HCT116 (cell line): ENCODE measurements at regions not wholly inside any gene's neighbourhood (a gene's known extent, or its start where the extent isn't known, plus 50 kb on each side); places are given as distances from the start of the nearest gene placed in this dataset.

Experiments
- ATAC-seq: fragments of 200-7000 bp; cut with Tn5 transposase; 2 replicates; pipeline ENCODE4 v1.9.1; 2020; ENCODE audit warnings: mild to moderate bottlenecking, moderate library complexity
- BruUV-seq: library from RNA; stranded (reverse); fragments of 400-500 nt; replicated peaks from 2 replicates; lab custom pipeline; 2021; lab: Mats Ljungman, UMichigan
- CTCF ChIA-PET: fragments of 300-600 bp; sonication (Branson Sonifier 250); formaldehyde crosslinking; loops from one replicate; lab custom pipeline; 2021; ENCODE audit warnings: antibody characterized with exemption; lab: Charles Lee
- POLR2A ChIA-PET: fragments of 300-600, 350-600 bp; sonication (Branson Sonifier 250); formaldehyde crosslinking; loops from one replicate; lab custom pipeline; 2021; ENCODE audit warnings: antibody characterized with exemption; lab: Charles Lee
- RAD21 ChIA-PET, 2 experiments: fragments of 300-600 bp; sonication (Branson Sonifier 250); formaldehyde crosslinking; loops; one replicate each; lab custom pipeline; 2023; ENCODE audit warnings: low total read pairs in 2 of 2; ENCODE audit not compliant: uncharacterized antibody in 2 of 2, unreplicated experiment in 2 of 2, low non-redundant PET in 1 of 2; lab: Charles Lee
- DNase-seq: peaks from one replicate; pipeline ENCODE4 v3.0.0-alpha.2; 2010; ENCODE audit warnings: low read depth, low spot score
- H2AFZ ChIP-seq: fragments of 200-600 bp; shearing (Covaris generic), sonication (generic); 2 replicates; pipeline ENCODE4 v1.6.1; 2017; ENCODE audit warnings: low read depth, mixed run types, mixed read lengths, antibody characterized with exemption, low read length; ENCODE audit not compliant: poor library complexity, severe bottlenecking
- H3K27ac ChIP-seq: 2 replicates; pipeline ENCODE4 v1.5.1; 2012; ENCODE audit warnings: low read depth, low read length
- H3K27me3 ChIP-seq: fragments of 200-600 bp; sonication (generic); 2 replicates; pipeline ENCODE4 v1.6.1; 2016; ENCODE audit warnings: mixed run types, low read length, mixed read lengths; ENCODE audit not compliant: insufficient read depth
- H3K36me3 ChIP-seq, 2 experiments: fragments of 200-500 bp in 1 of 2; fragments of 200-600 bp in 1 of 2; sonication (Bioruptor generic) in 1 of 2; sonication (generic) in 1 of 2; 2 replicates each; pipeline versions ENCODE4 v1.5.1 to v1.6.1; 2014 to 2016; ENCODE audit warnings: low read length in 2 of 2, inconsistent platforms in 1 of 2, mixed read lengths in 1 of 2, mixed run types in 1 of 2; ENCODE audit not compliant: insufficient read depth in 2 of 2, control insufficient read depth in 1 of 2
- H3K4me1 ChIP-seq, 2 experiments: fragments of 200-600 bp in 1 of 2; sonication (generic) in 1 of 2; 2 replicates each; pipeline versions ENCODE4 v1.5.1 to v1.6.1; 2012 to 2017; ENCODE audit warnings: low read length in 2 of 2, inconsistent platforms in 1 of 2, mild to moderate bottlenecking in 1 of 2, mixed read lengths in 1 of 2, mixed run types in 1 of 2, moderate library complexity in 1 of 2; ENCODE audit not compliant: insufficient read depth in 2 of 2, control insufficient read depth in 1 of 2
- H3K4me2 ChIP-seq: fragments of 200-600 bp; sonication (generic); 2 replicates; pipeline ENCODE4 v1.6.1; 2017; ENCODE audit warnings: mixed run types, low read length, mixed read lengths
- H3K4me3 ChIP-seq, 2 experiments: fragments of 200-600 bp in 1 of 2; sonication (generic) in 1 of 2; replicated peaks in 1 of 2; 2 replicates each; pipeline ENCODE4 v1.5.1; 2011 to 2016; ENCODE audit warnings: low read length in 2 of 2, control low read depth in 1 of 2, low read depth in 1 of 2, mild to moderate bottlenecking in 1 of 2, mixed read lengths in 1 of 2, mixed run types in 1 of 2
- H3K79me2 ChIP-seq: fragments of 200-600 bp; sonication (generic); 2 replicates; pipeline ENCODE4 v1.6.1; 2017; ENCODE audit warnings: mild to moderate bottlenecking, mixed run types, low read length, moderate library complexity, mixed read lengths; ENCODE audit not compliant: insufficient read depth
- H3K9ac ChIP-seq: fragments of 200-600 bp; sonication (generic); 2 replicates; pipeline ENCODE4 v1.6.1; 2016; ENCODE audit warnings: low read length, mixed read lengths
- H3K9me2 ChIP-seq: fragments of 200-600 bp; sonication (generic), shearing (Covaris generic); 2 replicates; pipeline ENCODE4 v1.6.1; 2017; ENCODE audit warnings: mixed run types, mild to moderate bottlenecking, moderate library complexity; ENCODE audit not compliant: insufficient read depth
- H3K9me3 ChIP-seq, 2 experiments: fragments of 200-500 bp in 1 of 2; fragments of 200-600 bp in 1 of 2; sonication (Bioruptor generic) in 1 of 2; sonication (generic) in 1 of 2; 2 replicates each; pipeline ENCODE4 v1.6.1; 2014 to 2017; ENCODE audit warnings: low read length in 2 of 2, mixed read lengths in 2 of 2, inconsistent platforms in 1 of 2, low read depth in 1 of 2, mild to moderate bottlenecking in 1 of 2, mixed run types in 1 of 2, moderate library complexity in 1 of 2; ENCODE audit not compliant: control insufficient read depth in 1 of 2, insufficient read depth in 1 of 2
- H4K20me1 ChIP-seq: fragments of 200-600 bp; sonication (generic), shearing (Covaris generic); 2 replicates; pipeline ENCODE4 v1.6.1; 2017; ENCODE audit warnings: mixed run types, mild to moderate bottlenecking, moderate library complexity; ENCODE audit not compliant: insufficient read depth
- CBX3 ChIP-seq: IDR thresholded peaks from 2 replicates; pipeline ENCODE4 v1.6.1; 2012; ENCODE audit warnings: low read depth
- CEBPB ChIP-seq: IDR thresholded peaks from 2 replicates; pipeline ENCODE4 v1.6.1; 2012; ENCODE audit warnings: low read depth
- EGR1 ChIP-seq: IDR thresholded peaks from 2 replicates; pipeline ENCODE4 v1.6.1; 2012; ENCODE audit warnings: low read depth
- ELF1 ChIP-seq: IDR thresholded peaks from 2 replicates; pipeline ENCODE4 v1.6.1; 2012; ENCODE audit warnings: low read depth, borderline replicate concordance
- EZH2 ChIP-seq: fragments of 200-600 bp; sonication (generic); IDR thresholded peaks from 2 replicates; pipeline ENCODE4 v1.6.1; 2017; ENCODE audit warnings: antibody characterized with exemption, mixed run types
- EZH2phosphoT487 ChIP-seq: fragments of 200-600 bp; IDR thresholded peaks from 2 replicates; pipeline ENCODE4 v1.6.1; 2018; ENCODE audit warnings: antibody characterized with exemption, borderline replicate concordance
- FOSL1 ChIP-seq: IDR thresholded peaks from 2 replicates; pipeline ENCODE4 v1.6.1; 2012; ENCODE audit warnings: low read depth
- POLR2AphosphoS5 ChIP-seq: IDR thresholded peaks from 2 replicates; pipeline ENCODE4 v1.6.1; 2011; ENCODE audit warnings: mild to moderate bottlenecking, low read depth, low read length, moderate library complexity
- RAD21 ChIP-seq: IDR thresholded peaks from 2 replicates; pipeline ENCODE4 v1.6.1; 2012; ENCODE audit warnings: low read depth, mild to moderate bottlenecking
- SP1 ChIP-seq: IDR thresholded peaks from 2 replicates; pipeline ENCODE4 v1.6.1; 2012; ENCODE audit warnings: low read depth
- YY1 ChIP-seq: IDR thresholded peaks from 2 replicates; pipeline ENCODE4 v1.6.1; 2011; ENCODE audit warnings: low read length, low read depth, moderate library complexity, mild to moderate bottlenecking; ENCODE audit not compliant: insufficient replicate concordance; ENCODE audit errors: extremely low read depth
- ZNF274 ChIP-seq: fragments of 200-500 bp; sonication (Bioruptor generic); IDR thresholded peaks from 2 replicates; pipeline ENCODE4 v1.6.1; 2014; ENCODE audit warnings: mild to moderate bottlenecking, low read depth, low read length, inconsistent platforms
- intact Hi-C: fragments of 100-400 bp; cut with micrococcal nuclease; formaldehyde crosslinking; loops from 2 replicates; pipeline ENCODE4 v1.10.0; 2022
- TF ChIP-seq, protein P1 (sequence below), 3 experiments: fragments of 200-600 bp in 1 of 3; sonication (generic) in 1 of 3; IDR thresholded peaks in 2 of 3; conservative IDR thresholded peaks in 1 of 3; 2 replicates each; pipeline ENCODE4 v1.5.1; 2012 to 2017; ENCODE audit warnings: low read depth in 2 of 3, low read length in 2 of 3, antibody characterized with exemption in 1 of 3, borderline replicate concordance in 1 of 3, control low read depth in 1 of 3, mild to moderate bottlenecking in 1 of 3, mixed read lengths in 1 of 3, mixed run types in 1 of 3, moderate library complexity in 1 of 3; ENCODE audit not compliant: insufficient read depth in 1 of 3
- TF ChIP-seq, protein P2 (sequence below): IDR thresholded peaks from 2 replicates; pipeline ENCODE4 v1.6.1; 2011; ENCODE audit warnings: mild to moderate bottlenecking, low read length, moderate library complexity; ENCODE audit not compliant: insufficient replicate concordance; ENCODE audit errors: extremely low read depth

DNA sequence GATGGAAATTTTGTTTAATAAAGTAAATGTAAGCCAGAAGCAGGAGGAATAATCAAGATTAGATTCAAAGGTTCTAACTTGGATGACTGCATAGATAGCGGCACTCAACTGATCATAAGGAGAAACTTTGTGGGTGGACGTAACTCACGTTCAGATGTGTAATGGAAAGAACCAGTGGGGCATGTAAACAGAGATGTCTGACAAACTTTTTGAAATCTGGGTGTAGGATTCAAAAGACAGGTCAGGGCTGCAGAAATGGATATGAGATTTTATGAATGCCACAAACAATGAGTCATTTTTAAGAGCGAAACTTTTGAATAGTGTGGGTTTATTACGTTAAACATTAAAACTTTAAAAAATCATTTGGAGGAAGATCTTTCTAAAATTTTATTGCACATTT lies 375.6 kb downstream of the GBA3 start:
- Histone ChIP-seq H3K4me2 (no peak overlapping the region), H3K27ac (no peak overlapping the region), H3K27me3 (no peaks in the 10 kb centered on the region), H3K36me3 (no peaks in the 10 kb centered on the region), H3K4me1 (no peaks in the 10 kb centered on the region), H3K79me2 (no peaks in the 10 kb centered on the region), H3K4me3 (no peak overlapping the region), H4K20me1 (no peaks in the 10 kb centered on the region), H3K9me2 (no peaks in the 10 kb centered on the region), H3K9me3 (peaks cover 0 to 27% of the 10 kb centered on the region in 2 experiments; a peak in 2 of 4 replicates), H2AFZ (no peak overlapping the region), H3K9ac (no peak overlapping the region)
- ATAC-seq (no peak), DNase-seq (no peak)
- ChIA-PET CTCF (no interaction called here), RAD21 (no interaction called here), POLR2A (no interaction called here)
- intact Hi-C loops, result no loop called here
- BruUV-seq, result no TSS peak
- TF ChIP-seq RAD21, result no peak
- TF ChIP-seq EZH2phosphoT487, result no peak
- TF ChIP-seq EGR1, result no peak
- TF ChIP-seq, protein P1, sequence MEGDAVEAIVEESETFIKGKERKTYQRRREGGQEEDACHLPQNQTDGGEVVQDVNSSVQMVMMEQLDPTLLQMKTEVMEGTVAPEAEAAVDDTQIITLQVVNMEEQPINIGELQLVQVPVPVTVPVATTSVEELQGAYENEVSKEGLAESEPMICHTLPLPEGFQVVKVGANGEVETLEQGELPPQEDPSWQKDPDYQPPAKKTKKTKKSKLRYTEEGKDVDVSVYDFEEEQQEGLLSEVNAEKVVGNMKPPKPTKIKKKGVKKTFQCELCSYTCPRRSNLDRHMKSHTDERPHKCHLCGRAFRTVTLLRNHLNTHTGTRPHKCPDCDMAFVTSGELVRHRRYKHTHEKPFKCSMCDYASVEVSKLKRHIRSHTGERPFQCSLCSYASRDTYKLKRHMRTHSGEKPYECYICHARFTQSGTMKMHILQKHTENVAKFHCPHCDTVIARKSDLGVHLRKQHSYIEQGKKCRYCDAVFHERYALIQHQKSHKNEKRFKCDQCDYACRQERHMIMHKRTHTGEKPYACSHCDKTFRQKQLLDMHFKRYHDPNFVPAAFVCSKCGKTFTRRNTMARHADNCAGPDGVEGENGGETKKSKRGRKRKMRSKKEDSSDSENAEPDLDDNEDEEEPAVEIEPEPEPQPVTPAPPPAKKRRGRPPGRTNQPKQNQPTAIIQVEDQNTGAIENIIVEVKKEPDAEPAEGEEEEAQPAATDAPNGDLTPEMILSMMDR (IDR thresholded peaks at IDR 0.05 in 2 of 3, conservative IDR thresholded peaks at IDR 0.05 in 1 of 3; ENCODE audit: borderline replicate concordance in 1 of 3, insufficient read depth in 1 of 3, low read depth in 2 of 3, low read length in 2 of 3), result no peak
- no peak for TF ChIP-seq POLR2AphosphoS5
- no peak for TF ChIP-seq FOSL1
- no peak for TF ChIP-seq EZH2
- no peak for TF ChIP-seq CEBPB
- TF ChIP-seq YY1, result no peak
- TF ChIP-seq, protein P2, sequence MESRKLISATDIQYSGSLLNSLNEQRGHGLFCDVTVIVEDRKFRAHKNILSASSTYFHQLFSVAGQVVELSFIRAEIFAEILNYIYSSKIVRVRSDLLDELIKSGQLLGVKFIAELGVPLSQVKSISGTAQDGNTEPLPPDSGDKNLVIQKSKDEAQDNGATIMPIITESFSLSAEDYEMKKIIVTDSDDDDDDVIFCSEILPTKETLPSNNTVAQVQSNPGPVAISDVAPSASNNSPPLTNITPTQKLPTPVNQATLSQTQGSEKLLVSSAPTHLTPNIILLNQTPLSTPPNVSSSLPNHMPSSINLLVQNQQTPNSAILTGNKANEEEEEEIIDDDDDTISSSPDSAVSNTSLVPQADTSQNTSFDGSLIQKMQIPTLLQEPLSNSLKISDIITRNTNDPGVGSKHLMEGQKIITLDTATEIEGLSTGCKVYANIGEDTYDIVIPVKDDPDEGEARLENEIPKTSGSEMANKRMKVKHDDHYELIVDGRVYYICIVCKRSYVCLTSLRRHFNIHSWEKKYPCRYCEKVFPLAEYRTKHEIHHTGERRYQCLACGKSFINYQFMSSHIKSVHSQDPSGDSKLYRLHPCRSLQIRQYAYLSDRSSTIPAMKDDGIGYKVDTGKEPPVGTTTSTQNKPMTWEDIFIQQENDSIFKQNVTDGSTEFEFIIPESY, result no peak
- no peak for TF ChIP-seq CBX3
- no peak for TF ChIP-seq ELF1
- TF ChIP-seq ZNF274, result no peak
- TF ChIP-seq SP1, result no peak
